Neural crest cell (in vitro differentiated cells): ENCODE measurements at regions not wholly inside any gene's neighbourhood (a gene's known extent, or its start where the extent isn't known, plus 50 kb on each side); places are given as distances from the start of the nearest gene placed in this dataset.

Source experiments
- DNase-seq: peaks from one replicate; pipeline ENCODE4 v3.0.0; 2021; ENCODE audit warnings: low read depth, mixed read lengths, low spot score
- H3K27ac Mint-ChIP-seq: one replicate; pipeline ENCODE4 v1.8.0; 2021; ENCODE audit warnings: mild to moderate bottlenecking, mixed read lengths; ENCODE audit not compliant: unreplicated experiment
- H3K27me3 Mint-ChIP-seq: 2 replicates; pipeline ENCODE4 v1.8.0; 2021; ENCODE audit warnings: low read depth, mild to moderate bottlenecking, mixed read lengths
- H3K36me3 Mint-ChIP-seq: 2 replicates; pipeline ENCODE4 v1.8.0; 2021; ENCODE audit warnings: low read depth, mild to moderate bottlenecking, mixed read lengths
- H3K4me1 Mint-ChIP-seq: 2 replicates; pipeline ENCODE4 v1.8.0; 2021; ENCODE audit warnings: mixed read lengths
- H3K4me3 Mint-ChIP-seq: one replicate; pipeline ENCODE4 v1.8.0; 2021; ENCODE audit warnings: mild to moderate bottlenecking, mixed read lengths
- H3K9me3 Mint-ChIP-seq: 2 replicates; pipeline ENCODE4 v1.8.0; 2021; ENCODE audit warnings: mixed read lengths
- CTCF ChIP-seq: fragments of 200-600 bp; sonication (generic); conservative IDR thresholded peaks from 2 replicates; pipeline ENCODE4 v1.5.0; 2021; ENCODE audit warnings: antibody characterized with exemption, mild to moderate bottlenecking

GRCh38 chr3:127113571-127113891, 79.4 kb upstream of the PRR23E start:
- Mint-ChIP-seq H3K27me3 (peaks cover 2% of the 10 kb centered on the region), H3K4me3 (no peak overlapping the region), H3K4me1 (peaks cover 8% of the 10 kb centered on the region), H3K36me3 (peaks cover 11% of the 10 kb centered on the region), H3K9me3 (peaks cover 8% of the 10 kb centered on the region), H3K27ac (no peak overlapping the region)
- TF ChIP-seq CTCF: no peak
- no peak for DNase-seq

- H3K4me3 Mint-ChIP-seq: no peak overlapping the region
- H3K9me3 Mint-ChIP-seq: peaks cover 8% of the 10 kb centered on the region
- TF ChIP-seq CTCF: no peak
- no peak overlapping the region for H3K27ac Mint-ChIP-seq
- no peak for DNase-seq
- H3K27me3 Mint-ChIP-seq: peaks cover 2% of the 10 kb centered on the region
- H3K4me1 Mint-ChIP-seq: peaks cover 8% of the 10 kb centered on the region
- H3K36me3 Mint-ChIP-seq: peaks cover 11% of the 10 kb centered on the region
Observed at GRCh38 chr3:127114337-127115070, 78.4 kb upstream of the PRR23E start.

- no peak overlapping the region for H3K27ac Mint-ChIP-seq
- no peak overlapping the region for H3K4me3 Mint-ChIP-seq
- peaks cover 8% of the 10 kb centered on the region for H3K9me3 Mint-ChIP-seq
- no peak for TF ChIP-seq CTCF
- H3K27me3 Mint-ChIP-seq: peaks cover 2% of the 10 kb centered on the region
- H3K36me3 Mint-ChIP-seq: peaks cover 7% of the 10 kb centered on the region
- peaks cover 8% of the 10 kb centered on the region for H3K4me1 Mint-ChIP-seq
- DNase-seq: no peak
Observed at GRCh38 chr3:127115691-127116351, 77.1 kb upstream of the PRR23E start.

GRCh38 chr3:127118366-127118765, 74.6 kb upstream of the PRR23E start:
- Mint-ChIP-seq H3K9me3 (no peaks in the 10 kb centered on the region), H3K4me1 (no peaks in the 10 kb centered on the region)
- no peak for DNase-seq

More at GRCh38 chr3:127118366-127118765, 74.6 kb upstream of the PRR23E start:
- H3K4me3 Mint-ChIP-seq: no peak overlapping the region
- peaks cover 6% of the 10 kb centered on the region for H3K27me3 Mint-ChIP-seq
- no peak overlapping the region for H3K27ac Mint-ChIP-seq
- H3K36me3 Mint-ChIP-seq: no peaks in the 10 kb centered on the region
- TF ChIP-seq CTCF: no peak
